GM19397 (cell line): ENCODE measurements at regions not wholly inside any gene's neighbourhood (a gene's known extent, or its start where the extent isn't known, plus 50 kb on each side); places are given as distances from the start of the nearest gene placed in this dataset.
"Not testable (repeated sequence)": the region's sequence is repeated elsewhere in the genome, so short reads cannot be mapped to it uniquely, and the experiment has no call there.

ENCODE experiments used
- ATAC-seq: cut with Tn5 transposase; IDR thresholded peaks from one replicate; pipeline ENCODE4 v1.9.1; 2021; ENCODE audit warnings: mild to moderate bottlenecking, moderate library complexity; ENCODE audit not compliant: unreplicated experiment

- ATAC-seq = no peak
These were observed 1929.8 kb upstream of the LRRTM1 start for GRCh38 chr2:82234283-82234874.

DNA sequence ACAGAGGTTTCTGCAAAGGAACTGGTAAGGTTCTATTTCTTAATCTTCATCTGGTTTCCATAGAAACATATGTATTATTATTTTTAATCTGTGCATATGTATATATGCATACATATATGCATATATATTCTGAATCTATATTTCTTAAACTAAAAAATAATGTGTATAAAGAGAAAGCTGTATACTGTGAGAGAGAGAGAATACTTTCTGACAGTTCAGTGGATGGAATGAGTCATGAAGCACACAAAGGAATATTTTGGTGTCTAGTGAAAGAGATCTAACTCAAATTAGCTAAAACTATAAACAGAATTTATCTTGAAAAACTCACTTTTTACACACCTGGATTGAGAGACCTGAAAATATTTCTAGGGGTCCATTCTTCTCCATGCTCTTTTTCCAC lies 1929.3 kb upstream of the LRRTM1 start:
- ATAC-seq = no peak

GRCh38 chr2:82230406-82230805 lies 1925.9 kb upstream of the LRRTM1 start:
- ATAC-seq = no peak

DNA sequence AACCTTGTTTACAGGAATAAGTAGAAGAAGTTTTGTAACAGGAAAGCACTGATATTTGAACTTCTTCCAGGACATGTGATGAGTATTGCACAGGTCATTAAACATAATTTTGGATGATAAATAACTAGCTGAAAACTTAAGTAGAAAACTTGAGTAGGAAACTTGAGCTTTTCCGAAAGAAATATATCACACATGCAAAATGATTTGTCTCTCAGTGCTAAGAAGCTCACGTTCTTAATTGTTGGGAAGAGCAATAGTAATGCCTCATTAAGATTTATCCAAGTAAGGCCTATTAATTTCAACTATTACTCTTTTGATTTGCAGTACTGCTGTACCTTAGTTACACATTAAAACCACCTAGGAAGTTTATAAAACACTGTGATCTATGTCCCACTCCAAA lies 1921.9 kb upstream of the LRRTM1 start:
- no peak for ATAC-seq

- ATAC-seq = no peak
These were observed 1919.9 kb upstream of the LRRTM1 start for GRCh38 chr2:82224301-82224940.

DNA sequence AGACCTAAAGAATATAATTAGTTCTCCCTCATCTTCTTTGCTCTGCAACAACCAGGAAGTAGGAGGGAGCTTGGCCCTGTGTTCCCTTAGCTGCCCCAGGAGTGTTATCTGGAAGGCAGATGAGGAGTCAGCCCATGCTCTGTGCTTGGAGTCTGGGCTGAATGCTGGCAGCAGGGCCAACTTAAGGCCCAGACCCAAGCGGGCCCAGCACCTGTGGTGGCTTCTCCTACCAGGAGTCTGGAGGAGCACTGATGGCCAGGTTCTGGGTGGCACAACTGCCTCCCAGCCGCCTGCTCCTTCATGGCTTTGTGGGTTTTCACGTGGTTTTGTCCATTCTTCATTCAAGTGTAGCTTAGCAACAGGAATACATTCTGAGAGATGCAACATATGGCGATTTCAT lies 1910.7 kb upstream of the LRRTM1 start:
- ATAC-seq = no peak

GRCh38 chr2:82199493-82199852 lies 1894.9 kb upstream of the LRRTM1 start:
- ATAC-seq = no peak

DNA sequence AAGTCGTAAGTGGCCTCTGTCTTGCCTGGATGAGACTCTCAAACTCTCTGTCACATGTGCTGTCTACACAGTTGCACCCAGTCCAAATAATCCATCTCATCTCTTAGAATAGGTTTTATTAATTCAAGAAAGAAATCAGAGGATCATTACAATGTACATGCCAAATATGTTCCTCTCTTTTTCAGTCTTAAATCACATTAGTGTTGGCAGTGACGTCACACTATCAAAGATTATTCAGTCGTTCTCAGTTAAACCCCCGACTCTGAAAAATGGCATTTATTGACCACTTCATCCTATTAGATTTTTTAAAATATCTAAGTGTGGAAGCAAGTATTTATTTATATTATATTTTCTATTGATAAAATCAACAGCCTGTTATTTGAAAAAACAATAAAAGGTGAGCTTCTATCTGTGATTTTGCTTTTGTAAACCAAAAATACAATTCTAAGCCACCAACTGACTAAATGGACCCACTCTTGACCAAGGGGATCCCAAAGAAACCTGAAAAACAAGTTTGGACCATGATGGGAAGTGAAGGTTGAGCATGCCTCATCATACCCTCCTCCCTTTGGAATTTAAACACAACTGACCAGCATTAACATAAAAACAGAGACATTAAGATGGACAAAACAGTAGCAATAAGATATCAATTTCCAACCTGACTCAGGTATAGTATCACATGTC lies 1894.4 kb upstream of the LRRTM1 start:
- no peak for ATAC-seq

DNA sequence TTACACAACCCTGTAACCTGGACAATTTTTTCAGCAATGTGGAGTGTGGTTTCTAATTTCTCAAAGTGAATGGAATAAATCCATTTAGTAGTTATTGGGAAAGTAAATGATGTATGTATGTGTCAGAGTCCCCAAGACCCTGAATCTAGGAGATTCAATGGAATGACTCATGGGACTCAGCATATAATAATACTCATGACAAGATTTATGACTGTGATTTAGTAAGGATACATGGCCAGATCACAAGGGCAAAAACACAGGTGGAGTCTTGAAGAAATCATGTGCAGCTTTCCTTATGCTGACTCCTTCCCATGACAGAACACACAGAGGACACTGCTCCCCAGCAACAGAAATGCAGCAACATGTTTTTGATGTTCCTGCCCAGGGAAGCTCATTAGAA lies 1877.7 kb upstream of the LRRTM1 start:
- no peak for ATAC-seq

DNA sequence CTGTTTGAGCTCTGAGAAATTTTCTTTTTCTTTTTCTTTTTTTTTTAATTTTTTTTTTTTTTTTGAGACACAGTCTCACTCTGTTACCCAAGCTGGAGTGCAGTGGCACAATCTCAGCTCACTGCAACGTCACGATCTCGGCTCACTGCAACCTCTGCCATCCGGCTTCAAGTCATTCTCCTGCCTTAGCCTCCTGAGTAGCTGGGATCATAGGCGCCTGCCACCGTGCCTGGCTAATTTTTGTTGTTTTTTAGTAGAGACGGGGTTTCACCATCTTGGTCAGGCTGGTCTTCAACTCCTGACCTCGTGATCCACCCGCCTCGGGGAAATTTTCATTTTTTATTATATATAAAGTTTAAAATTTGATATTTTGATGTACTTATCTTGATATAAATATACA lies 1870.7 kb upstream of the LRRTM1 start:
- ATAC-seq = not testable (repeated sequence)

GRCh38 chr2:82172483-82172882 lies 1867.9 kb upstream of the LRRTM1 start:
- ATAC-seq = no peak

DNA sequence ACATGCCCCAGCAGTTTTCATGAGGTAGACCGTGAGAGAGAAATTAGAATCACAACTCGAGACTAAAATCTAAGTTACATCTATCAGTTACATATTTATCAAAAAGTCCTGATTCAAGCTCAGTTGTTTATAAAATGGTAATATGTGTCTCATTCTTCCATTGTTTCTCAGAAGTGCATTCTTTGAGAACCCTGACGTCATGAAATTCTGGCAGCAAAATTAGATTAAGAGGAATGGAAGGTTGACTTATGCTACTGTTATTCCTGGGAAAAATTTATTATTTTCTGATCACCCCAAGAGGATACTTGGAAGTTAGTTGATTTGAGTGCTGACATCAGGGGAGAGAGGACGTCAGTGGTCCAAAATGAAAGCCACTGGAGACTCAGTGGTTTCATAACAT lies 1864.8 kb upstream of the LRRTM1 start:
- ATAC-seq = no peak

DNA sequence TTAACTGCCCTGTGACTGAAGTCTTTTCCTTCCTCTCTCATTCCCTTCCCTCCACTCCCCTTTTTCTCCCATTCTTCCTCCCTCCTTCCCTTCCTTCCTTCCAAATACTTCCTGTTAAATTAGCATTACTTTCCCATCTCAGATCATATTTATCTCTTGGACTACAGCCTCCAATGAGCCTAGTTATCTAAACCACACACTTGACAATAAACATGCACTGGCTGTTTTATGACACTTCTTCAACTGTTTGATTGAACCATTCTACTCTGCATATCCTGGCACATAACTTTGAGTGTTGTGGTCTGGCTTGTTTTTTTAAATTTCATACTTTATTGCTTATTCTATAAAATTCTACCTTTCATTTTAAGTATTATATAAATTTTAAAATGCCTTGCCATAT lies 1860.8 kb upstream of the LRRTM1 start:
- no peak for ATAC-seq

DNA sequence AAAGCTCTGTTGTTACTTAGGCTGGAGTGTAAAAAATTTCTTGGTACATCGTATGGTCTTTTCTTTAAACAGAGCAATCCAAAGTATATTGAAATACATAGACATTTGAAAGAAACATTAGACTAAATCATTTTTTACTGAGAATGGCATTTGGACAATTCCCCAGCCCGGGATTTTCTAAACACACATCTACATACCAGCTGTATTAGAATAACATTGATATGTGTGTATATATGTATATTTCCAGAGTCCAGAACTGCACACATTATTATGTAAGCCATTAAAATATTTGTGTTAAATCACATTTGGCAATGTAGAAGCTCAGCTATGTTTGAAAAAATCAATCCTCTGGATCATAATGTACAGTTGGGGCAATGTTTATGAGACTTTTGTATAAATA lies 1853.6 kb upstream of the LRRTM1 start:
- ATAC-seq = no peak

DNA sequence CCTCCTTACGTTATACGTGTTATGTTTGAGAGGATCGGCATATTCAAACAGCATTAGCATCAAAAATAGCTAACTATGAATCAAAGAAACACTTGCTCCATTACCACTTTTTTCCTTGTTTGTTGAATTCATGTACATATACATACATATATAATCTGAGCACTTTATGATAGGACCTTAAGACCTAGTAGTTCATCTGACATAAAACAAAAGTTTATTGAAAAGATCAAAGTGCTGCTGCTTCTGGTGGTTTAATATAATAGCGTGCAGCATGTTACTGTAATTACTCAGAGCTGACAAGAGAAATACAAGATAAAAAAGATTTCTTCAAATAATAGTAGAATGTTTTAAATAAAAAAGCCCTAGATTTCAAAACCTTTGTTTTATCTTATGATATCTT lies 1850.9 kb upstream of the LRRTM1 start:
- ATAC-seq = no peak

- ATAC-seq = no peak
These were observed 1838.8 kb upstream of the LRRTM1 start for GRCh38 chr2:82143343-82143742.

- ATAC-seq = no peak
These were observed 1835.5 kb upstream of the LRRTM1 start for GRCh38 chr2:82139979-82140611.

DNA sequence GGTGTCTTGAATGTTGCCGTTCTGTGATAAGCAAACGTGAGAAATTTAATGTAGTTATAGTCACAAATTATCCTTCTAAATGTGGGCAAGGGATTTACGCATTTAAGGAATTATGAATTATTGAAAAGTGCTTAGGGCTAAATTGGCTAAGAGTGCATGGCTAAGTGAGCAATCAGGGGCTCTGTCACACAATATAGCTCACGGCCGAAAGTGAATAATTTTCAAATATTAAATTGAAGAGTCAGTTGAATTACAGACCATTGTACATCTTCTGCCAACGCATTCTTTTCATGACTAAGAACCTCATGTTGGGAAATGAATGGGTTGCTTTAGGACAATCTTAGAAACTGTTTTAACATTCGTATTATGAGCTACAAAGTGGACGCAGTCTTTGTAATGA lies 1832.9 kb upstream of the LRRTM1 start:
- no peak for ATAC-seq

DNA sequence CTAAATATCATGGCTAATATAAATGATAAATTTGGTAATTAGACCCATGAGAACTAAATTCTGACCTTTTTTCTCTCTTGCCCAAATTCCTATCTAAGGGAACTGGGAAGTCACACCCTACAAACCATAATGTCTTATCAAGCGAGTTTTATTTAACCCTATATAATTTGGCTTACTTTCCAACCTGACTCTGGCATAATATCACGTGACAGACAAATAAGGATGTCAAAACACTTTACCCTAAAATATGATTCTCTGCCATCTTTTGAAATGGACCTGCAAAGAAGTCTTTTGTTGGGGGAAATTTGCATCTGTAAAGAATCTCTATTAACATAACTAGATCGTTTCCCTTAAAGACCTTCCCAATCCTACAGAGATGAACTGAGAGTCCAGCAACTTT lies 1823.5 kb upstream of the LRRTM1 start:
- no peak for ATAC-seq

- no peak for ATAC-seq
These were observed 1820.1 kb upstream of the LRRTM1 start for GRCh38 chr2:82124629-82125028.

DNA sequence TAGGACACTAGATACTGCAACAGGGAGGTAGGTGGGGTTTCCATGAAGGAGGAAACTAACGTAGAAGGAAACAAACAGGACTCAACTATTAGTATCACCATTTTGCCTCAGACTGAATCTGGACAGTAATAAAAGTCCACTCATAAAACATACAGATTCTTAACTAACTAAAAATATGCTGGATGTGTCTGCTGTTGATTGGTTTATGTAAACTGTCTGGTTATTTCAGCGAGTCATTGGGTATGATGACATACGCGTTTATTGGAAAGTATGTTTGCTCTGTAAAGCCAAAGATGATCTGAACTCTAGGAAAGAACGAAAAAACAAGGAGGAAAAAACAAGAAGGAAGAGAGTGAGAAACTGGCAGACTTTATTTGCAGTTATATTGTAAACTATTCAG lies 1816.1 kb upstream of the LRRTM1 start:
- ATAC-seq = no peak

DNA sequence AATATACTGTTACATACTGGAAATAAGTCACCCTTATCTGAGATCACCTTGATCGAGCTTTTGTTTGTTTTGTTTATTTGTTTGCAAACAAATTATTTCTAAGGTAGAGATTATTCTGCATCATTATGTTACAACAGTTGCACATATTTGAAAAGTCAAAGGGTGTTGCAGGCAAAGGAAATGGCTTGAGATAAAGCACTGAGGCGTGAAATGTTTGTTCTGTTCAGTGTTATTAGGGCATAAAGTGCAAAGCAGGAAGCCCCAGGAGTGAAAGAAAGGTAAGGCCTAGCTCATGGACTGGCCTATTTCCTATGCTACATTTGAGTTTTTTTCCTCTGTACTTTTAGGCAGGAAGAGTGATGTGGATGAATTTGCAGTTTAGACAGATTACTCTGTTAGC lies 1815.6 kb upstream of the LRRTM1 start:
- ATAC-seq = no peak
